ENCODE measurements at regions not wholly inside any gene's neighbourhood (a gene's known extent, or its start where the extent isn't known, plus 50 kb on each side); places are given as distances from the start of the nearest gene placed in this dataset.

DNA sequence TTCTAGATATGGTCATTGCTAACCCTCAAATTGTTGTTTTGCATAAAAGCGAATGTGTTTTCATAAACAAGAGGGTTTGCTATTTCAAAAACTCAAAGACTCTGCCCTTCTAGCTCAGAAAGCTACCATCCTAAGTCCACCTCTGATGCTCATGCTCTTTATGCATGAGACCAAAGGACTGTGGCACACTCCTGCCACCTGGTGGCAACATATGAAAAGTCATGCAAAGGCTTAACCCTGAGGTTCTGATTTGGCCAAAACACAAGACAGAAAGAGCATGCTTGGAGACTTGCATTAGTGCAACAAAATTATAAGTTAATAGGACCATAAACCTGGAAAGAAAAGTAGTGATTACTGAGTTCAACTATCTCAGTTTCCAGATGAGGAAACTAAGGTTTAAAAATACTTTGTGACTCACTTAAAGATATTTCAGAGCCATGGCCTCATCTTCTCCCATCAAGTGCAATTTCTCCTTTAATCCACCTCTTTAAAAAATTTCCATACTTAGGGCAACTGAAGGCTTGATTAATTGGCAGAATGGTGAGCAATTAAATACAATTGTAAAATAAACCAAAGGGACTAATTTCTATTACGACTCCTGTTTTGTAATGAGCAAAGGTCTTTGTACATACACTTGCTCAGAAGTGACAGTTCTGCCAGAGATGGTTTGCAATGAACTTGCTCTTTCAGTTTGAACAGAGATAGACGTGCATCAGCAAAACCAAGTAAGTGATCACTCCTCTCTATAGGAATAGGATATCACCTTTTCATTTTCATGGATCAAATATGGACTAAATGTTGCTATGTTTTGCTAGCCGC lies 110.7 kb upstream of the RAD23B start:
- peak; percentile 86 for DNase-seq

DNA sequence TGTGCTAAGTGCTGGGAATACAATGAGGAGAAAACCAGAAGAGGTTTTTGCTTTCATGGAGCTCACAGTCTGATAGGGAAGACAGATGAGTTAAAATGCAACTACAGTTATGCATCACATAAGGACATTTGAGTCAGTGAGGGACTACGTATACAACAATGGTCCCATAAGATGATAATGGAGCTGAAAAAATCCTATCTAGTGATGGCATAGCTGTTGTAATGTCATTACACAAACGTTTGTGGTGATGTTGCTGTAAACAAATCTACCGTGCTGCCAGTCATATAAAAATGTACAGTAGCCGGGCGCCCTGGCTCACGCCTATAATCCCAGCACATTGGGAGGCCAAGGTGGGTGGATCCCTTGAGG lies 110.1 kb upstream of the RAD23B start:
- no peak for DNase-seq

DNA sequence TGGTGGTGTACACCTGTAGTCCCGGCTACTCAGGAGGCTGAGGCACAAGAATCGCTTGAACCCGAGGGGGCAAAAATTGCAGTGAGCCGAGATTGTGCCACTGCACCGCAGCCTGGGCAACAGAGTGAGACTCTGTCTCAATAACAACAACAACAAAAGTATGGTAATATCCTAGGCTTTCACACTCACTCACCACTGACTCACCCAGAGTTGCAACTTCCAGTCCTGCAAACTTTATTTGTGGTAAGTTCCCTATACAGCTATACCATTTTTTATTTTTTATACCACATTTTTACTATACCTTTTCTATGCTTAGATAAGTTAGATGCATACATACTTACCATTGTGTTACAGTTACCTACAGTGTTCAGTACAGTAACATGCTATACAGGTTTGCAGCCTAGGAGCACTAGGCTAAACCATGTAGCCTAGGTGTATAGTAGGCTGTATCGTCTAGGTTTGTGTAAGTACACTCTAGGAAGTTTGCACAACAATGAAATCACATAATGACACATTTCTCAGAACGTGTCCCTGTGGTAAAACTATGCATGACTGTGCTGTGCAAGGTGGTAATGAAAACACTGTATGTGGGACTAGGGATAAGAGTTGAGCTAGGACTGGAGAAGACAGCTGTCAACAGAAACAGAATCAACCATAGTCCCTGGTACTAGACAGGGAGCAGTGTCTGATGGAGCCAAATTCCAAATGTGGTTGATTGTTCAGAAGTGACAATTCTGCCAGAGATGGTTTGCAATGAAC lies 109.5 kb upstream of the RAD23B start:
- no peak for DNase-seq

DNA sequence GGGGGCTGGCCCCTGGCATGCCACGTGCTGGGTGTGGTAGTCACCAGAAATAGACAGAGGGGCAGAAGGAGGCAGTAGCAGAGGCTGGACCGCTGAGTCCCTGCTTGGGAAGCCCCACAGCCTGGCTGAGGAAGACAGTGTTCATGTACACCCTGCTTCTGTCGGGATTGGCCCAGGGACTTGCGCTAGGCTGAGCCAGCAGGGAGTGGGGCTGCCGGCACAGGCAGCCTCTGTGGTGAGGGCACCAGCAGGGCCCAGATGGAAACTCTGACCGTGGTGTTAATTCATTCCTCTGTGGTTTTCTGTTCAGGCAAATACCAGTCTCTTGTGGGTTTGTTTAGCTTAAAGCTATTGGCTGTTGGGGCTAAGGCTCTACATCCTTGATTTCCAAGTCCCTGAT lies 108.6 kb upstream of the RAD23B start:
- no peak for DNase-seq

DNA sequence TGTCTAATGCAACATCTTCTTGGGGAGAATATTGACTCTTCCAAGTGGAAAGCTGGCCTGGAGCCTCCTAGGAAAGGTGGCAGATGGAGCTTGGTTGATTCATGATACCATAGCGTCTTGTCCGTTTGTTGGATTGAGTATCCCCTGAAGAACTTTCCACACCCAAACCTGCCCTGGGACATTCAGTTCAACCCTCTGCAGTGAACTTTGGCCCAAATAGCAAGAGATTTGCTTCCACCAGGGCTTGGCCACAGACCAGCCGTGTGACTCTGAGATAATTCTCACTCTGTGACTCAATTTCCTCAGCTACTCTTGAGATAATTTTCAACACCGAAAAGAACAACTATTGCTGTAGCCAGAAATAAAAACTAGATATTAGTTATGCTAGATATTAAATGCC lies 108.0 kb upstream of the RAD23B start:
- no peak for DNase-seq

DNA sequence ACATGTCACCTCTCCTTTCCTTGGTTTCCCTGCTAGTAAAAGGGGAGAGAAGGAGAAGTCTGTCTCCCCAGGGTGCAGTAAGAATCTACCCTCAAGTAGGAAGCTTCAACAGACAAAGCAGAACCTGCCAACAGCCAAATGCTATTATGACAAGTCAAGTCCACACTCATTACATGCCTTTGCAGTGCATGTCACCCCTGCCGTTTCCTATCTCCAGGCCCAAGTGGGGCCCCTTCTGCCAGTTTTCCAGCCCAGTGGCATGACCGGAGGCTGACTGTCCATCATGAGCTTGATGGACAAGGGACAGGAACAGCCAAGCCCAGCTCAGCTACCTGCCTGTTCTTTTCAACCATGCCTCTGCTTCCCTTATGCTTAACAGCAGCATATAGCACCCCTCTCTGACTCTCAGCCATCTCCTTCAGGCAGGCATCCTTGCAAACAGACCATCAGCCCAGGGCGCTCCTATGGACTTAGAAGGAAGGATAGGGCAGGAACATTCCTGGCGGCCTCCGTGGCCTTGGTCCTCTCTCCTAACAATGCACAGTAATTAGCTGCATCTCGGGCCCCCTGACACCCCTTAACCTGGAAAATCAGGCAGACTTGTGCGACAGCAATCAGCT lies 107.2 kb upstream of the RAD23B start:
- no peak for DNase-seq

DNA sequence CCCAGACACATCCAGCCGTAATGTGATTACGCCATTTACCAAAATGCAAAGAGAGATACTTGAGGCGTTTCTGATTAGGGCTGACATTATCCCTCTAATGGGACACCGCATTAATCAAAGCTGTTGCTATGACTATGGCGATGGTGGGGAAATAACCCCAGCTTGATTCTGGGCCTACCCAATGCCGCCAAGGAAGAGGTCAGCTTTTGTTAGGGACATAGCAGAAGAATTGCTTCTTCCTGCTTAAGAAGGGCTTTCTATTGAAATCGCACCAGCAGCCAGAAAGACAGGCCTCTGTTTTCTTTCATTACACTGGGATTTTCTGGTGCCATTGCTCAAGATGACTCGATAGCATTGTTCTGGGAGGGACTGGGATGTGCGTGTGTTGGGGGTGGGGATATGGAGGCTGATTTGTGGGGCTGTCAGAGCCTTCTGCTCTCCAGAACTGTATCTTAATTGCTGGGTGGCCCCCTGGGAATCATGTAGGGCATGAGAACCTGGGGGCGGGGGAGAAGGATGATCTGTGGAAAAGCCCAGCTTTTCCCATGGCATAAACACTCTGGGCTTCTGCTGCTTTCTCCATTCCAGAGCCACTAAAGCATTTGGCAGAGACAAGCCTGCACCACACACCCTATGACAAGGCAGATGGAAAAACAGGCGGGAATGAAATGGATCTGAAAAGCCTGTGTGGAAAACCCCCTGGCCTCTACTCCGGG lies 106.5 kb upstream of the RAD23B start:
- no peak for DNase-seq

DNA sequence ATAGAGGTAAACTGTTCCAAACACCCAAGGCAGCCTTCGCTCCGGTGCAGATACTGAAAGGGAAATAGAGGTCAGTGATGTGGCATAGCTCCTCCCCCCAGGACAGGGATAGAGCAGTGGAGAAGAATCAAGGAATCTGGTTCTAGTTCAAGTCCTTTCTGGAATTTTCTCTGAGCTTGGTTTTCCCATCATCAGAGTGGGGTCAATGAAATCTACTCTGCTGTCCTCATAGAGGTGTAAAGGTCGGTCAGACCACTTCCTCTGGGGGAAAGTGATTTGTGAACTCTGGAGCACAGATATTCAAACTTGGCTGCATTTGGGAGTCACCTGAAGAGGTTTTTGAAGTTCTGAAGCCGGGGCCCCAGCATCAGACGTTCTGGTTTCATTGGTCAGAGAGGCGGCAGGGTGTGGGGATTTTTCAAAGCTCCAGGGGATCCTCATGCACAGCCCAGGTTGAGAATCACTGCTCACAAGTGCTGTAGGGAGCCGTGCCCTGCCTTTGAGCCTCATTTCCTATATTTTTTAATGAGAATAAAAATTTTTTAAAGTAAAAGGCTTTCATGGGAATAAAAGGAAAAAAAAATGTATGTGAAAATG lies 105.7 kb upstream of the RAD23B start:
- DNase-seq: no peak

DNA sequence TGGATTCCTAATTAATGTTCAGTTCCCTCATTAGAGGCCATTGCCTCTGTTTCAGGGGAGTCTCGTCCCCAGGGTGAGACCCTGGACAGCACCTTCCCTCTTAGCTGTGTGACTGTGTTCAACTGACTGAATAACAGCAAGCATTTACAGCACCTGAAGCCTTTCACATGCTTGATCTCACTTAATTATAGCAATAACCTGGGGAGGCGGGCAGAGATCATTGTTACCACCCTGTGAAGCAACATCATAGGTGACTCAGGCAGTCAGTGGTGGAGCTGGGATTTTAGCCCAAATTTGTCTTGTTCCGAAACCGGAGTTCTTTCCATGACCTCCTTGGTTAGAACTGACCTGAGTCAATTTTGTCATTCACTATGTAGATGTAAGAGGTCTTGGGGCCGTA lies 105.2 kb upstream of the RAD23B start:
- DNase-seq: no peak

DNA sequence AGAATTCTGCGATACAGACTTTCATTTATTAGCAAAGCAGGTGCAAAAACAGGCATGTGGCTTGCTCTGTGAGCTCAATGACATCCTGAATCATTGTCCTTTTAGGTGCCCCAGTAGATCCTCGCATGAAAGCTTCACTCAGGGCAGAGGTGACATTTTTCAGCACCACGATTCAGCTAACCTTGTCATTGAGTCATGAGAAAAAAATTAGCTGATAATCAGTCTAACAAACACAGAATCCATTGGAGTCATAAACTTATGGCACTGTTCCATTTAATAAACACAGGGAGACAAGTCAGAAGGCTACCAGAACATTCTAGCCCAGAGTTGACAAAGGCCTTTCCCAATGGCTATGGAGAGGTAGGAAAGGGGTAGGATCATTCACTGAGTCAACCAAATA lies 104.8 kb upstream of the RAD23B start:
- no peak for DNase-seq

DNA sequence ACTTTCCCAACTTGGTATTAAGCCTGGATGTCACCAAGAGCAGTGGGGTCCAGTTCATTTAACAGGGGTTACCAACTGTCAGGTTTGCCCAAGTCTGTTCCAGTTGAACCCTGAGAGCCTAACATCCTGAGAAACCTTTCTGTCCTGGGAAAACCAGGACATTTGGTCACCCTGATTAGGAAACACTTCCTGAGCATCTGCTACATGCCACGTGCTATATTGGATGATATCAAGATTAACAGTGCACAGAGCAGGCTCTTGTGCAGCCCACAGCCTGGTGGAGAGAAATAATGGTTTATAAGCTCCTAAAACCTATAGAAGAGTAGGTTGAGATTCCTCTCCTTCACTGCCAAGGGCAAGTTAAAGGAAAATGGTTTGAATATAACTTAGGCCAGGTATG lies 102.9 kb upstream of the RAD23B start:
- DNase-seq: no peak

DNA sequence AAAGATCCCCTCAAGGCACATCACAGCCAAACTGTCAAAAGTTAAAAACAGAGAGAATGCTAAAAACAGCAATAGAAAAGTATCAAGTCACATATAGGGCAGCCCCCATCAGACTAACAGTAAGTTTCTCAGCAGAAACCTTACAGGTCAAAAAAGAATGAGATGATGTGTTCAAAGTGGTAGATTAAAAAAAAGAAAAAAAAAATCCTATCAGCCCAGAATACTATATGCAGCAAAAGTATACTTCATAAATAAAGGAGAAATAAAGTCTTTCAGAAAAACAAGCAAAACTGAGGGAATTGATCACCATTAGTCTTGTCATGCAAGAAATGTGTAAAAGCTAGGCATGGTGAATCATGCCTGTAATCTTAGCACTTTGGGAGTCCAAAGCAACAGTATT lies 99.9 kb upstream of the RAD23B start:
- no peak for DNase-seq

DNA sequence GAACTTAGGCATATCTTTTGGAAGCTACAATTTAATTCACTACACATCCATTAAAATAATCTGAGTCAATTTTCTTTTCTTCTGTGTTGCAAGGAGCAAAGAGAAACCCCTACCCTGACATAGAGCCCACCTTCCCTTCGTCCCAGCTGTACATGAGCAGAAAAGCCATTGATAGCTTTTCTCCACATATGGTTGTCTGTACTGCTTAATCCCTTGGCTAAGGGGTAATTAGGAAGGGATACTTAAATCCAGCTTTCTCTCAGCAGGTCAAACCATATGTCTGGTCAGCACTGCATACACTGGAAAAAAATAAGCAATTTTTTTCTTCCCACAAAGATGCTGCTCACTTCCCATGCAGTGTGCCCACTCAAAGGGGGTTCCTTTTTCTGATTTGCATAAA lies 94.7 kb upstream of the RAD23B start:
- no peak for DNase-seq

DNA sequence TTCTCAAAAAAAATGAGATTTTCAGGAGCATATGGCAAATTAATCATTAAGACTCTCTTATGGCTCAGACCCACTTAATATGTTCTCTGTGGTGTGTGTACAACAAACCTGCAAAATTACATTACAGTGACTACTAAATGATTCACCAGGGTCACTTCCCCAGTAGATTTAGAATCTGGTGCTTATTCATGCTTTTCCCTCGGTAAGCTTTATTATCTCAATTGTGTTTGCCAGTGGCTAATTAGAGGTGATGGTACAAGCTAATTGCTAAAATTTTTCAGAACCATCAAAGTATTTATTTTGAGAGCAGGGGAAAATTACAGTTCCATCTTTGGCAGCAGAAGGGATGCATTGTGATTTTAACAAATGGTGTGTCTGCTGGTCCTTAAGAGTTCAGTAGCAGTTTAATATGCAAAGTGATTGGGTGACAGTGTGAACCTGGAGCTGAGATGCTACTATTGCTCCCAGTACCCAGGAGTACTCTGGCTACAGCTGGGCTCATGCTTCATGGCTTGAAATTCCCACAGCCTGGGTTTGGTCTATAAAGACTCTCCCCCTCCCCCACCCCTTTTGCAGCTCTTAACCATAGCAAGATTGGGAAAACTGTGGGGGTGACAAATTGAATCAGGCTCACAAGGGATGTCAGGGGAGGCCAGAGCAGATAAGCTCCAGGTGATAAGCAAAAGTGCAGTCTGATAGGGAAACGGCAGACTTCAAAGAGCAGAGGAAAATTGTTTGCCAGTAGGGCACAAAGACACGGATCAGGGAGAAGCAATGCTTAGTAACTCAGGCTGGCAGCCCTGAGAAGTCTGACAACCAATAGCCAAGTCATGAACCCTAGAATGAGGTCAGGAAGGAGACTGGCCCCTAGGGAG lies 92.8 kb upstream of the RAD23B start:
- no peak for DNase-seq

DNA sequence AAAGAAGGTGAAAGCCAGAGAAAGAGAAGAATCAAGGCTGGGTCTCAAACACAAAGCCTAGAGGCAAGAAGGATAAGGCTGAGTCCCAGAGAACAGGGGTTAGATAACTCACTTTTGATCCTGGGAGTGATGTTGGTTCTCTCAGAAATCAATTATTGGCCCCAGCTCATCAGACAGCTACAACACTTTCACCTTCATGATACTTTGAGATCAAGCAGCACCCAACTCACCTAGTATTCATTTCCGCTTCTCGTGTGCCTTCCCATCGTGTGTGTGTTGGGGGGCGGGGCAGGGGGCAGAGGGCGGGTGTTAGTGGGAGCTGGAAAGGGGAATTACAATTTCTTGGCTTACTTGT lies 92.2 kb upstream of the RAD23B start:
- no peak for DNase-seq

DNA sequence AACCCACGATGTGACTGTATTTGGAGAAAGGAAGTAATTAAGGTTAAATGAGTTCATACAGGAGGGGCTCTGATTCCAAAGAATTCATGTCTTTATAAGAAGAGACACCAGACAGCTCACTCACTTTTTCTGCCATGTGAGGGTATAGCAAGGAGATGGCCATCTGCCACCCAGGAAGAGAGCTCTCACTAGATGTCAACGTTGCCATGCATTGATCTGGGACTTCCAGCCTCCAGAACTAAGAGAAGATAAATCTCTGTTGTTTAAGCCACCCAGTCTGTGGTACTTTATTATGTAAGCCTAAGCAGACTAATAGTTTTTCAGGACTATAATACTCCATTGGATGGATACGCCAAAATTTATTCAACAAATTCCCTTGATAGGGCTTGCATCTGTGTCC lies 89.8 kb upstream of the RAD23B start:
- no peak for DNase-seq

DNA sequence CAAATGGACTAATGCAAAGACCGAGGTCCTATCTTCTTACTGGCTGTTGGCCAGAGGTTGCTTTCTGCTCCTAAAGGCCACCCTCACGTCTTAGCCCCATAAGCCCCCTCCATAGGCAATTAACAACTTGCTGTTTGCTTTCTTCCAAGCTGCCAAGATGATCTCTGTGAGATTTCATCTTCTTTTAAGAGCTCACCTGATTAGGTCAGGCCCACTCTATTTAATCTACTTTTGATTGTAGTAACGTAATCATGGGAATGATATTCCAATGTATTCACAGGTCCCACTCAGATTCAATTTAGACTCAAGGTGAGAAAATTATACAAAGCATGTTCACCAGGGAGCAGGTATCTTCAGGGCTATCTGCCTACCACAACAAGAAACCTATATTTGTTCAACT lies 84.4 kb upstream of the RAD23B start:
- no peak for DNase-seq

DNA sequence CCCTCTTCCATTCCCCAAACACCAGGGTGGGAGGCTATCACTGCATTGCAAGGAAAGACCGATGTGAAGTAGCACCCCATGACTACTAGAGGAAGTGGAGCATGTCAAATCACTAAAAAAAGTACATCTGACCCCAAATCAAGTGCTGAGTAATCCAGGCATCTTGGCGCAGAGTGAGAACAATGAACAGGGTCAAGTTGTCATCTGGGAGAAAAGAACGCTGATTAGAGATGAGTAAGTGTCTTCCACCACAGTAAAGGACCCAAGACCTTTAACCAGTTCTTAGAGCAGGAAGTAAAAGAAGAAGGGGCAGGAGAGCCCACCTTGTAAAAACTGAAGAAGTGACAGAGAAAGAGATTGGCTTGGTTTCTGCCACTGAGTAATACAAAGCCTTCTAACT lies 75.0 kb upstream of the RAD23B start:
- no peak for DNase-seq

DNA sequence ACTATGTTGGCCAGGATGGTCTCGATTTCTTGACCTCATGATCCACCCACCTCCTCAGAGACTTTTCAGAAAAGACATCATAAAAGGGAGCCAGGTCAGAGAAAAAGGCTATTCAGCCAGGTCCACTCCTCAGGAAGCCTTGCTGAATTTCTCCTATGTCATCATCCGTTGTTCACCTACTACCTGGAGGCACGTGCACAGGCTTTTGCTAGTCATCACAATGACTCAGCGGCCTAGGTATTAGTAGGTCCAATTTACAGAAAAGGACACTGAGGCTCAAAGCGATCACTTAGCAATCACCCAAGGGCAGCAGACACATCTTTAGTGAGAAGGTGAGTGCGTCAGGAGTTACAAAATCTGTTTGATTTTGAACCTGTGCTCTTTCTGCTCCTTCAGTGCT lies 72.3 kb upstream of the RAD23B start:
- DNase-seq: no peak

DNA sequence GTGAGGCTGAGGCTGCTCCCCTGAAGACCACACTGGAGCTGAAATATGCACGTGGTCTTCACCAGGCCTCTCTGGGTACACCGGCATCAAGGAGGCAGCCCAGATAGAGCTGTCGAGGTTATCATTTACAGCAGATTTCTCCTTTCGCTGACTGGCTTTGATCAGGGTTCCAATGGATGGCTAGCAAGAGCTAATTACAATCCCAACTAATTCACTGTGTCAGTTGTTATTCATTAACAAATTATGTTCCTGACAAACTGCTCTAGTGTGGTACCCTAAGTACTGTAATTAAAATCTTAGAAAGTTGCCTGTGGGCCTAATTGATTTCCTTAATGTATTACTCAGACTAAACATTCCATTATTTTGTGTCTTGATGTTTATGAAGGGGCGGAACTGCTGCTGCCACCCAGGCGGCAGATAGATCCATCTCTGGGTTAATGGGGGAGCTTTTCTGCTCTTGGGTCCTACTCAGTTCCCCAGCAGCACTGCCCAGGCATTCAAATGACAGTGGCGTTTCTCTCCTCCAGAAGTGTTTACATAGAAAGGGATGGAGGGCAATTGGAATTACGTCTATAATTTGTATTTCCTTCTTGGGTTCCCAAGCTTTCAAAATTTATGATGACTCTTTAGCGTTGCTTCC lies 71.7 kb upstream of the RAD23B start:
- DNase-seq: no peak

DNA sequence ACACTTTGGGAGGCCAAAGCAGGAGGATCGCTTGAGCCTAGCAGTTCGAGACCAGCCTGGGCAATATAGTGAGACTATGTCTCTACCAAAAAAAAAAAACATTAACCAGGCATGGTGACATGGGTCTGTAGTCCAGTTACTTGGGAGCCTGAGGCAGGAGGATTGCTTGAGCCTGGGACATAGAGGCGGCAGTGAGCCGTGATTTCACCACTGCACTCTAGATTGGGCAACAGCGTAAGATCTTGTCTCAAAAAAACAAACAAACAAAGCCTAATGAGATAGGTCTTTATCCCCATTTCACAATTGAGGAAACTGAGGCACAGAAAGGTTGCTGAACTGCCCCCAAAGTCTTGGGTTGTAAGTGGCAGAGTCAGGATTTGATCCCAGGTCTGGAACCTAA lies 70.5 kb upstream of the RAD23B start:
- DNase-seq: no peak

DNA sequence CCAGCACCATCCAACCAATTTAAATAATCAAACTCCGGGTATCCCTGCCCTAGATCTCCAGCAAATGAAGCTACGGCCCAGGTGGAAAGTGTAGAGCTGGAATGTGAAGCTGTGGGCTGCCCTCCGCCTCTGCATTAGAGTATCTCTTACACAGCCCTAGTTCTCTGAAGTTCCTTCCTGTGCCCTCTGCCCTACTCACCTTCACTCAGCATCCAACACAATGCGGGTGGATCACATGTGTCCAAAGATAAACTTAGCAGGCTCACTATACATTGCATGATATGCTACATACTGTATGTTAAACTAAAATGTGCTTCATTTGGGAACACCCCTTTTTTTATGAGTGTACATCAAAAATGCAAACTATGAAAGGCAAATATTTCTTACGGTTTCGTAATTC lies 70.0 kb upstream of the RAD23B start:
- DNase-seq: no peak
